Astrocyte (in vitro differentiated cells and primary cell): ENCODE measurements at regions not wholly inside any gene's neighbourhood (a gene's known extent, or its start where the extent isn't known, plus 50 kb on each side); places are given as distances from the start of the nearest gene placed in this dataset.
A peak's percentile ranks its signal among the peaks of the same experiment; 100 is the strongest.

ENCODE experiments used
- DNase-seq: peaks from one replicate; pipeline ENCODE4 v3.0.0-alpha.2; 2010; ENCODE audit warnings: low read depth
- FAIRE-seq: peaks from 2 replicates; lab custom pipeline; 2011; peaks lifted over from hg19 to GRCh38; lab: Jason Lieb, UNC
- H2AFZ ChIP-seq: 2 replicates; pipeline ENCODE4 v1.6.0; 2012; ENCODE audit warnings: low read depth, low read length, inconsistent platforms
- H3K27ac ChIP-seq: 2 replicates; pipeline ENCODE4 v1.5.1; 2011; ENCODE audit warnings: low read depth, low read length, inconsistent platforms
- H3K27me3 ChIP-seq: 2 replicates; pipeline ENCODE4 v1.6.0; 2011; ENCODE audit warnings: low read length, inconsistent platforms; ENCODE audit not compliant: insufficient read depth
- H3K36me3 ChIP-seq: 2 replicates; pipeline ENCODE4 v1.5.1; 2011; ENCODE audit warnings: low read length, inconsistent platforms; ENCODE audit not compliant: insufficient read depth
- H3K4me1 ChIP-seq: 2 replicates; pipeline ENCODE4 v1.5.1; 2011; ENCODE audit warnings: low read length, inconsistent platforms; ENCODE audit not compliant: insufficient read depth
- H3K4me2 ChIP-seq: 2 replicates; pipeline ENCODE4 v1.6.0; 2012; ENCODE audit warnings: low read length, inconsistent platforms
- H3K4me3 ChIP-seq: 2 replicates; pipeline ENCODE4 v1.5.1; 2011; ENCODE audit warnings: low read depth, mild to moderate bottlenecking, low read length, inconsistent platforms; ENCODE audit not compliant: insufficient read depth
- H3K79me2 ChIP-seq: 2 replicates; pipeline ENCODE4 v1.6.0; 2012; ENCODE audit warnings: mild to moderate bottlenecking, low read length, inconsistent platforms; ENCODE audit not compliant: insufficient read depth
- H3K9ac ChIP-seq: 2 replicates; pipeline ENCODE4 v1.6.0; 2012; ENCODE audit warnings: mild to moderate bottlenecking, low read length, inconsistent platforms
- H3K9me3 ChIP-seq: 2 replicates; pipeline ENCODE4 v1.5.1; 2012; ENCODE audit warnings: low read depth, mild to moderate bottlenecking, low read length, inconsistent platforms; ENCODE audit not compliant: insufficient read depth
- H4K20me1 ChIP-seq: 2 replicates; pipeline ENCODE4 v1.6.0; 2012; ENCODE audit warnings: low read length, inconsistent platforms; ENCODE audit not compliant: insufficient read depth
- H3K27ac Mint-ChIP-seq: one replicate; pipeline ENCODE4 v1.8.0; 2021; ENCODE audit warnings: mild to moderate bottlenecking, mixed read lengths; ENCODE audit not compliant: unreplicated experiment
- H3K27me3 Mint-ChIP-seq: one replicate; pipeline ENCODE4 v1.8.0; 2021; ENCODE audit warnings: low read depth, mixed read lengths; ENCODE audit not compliant: unreplicated experiment
- H3K36me3 Mint-ChIP-seq: one replicate; pipeline ENCODE4 v1.8.0; 2021; ENCODE audit warnings: low read depth, mixed read lengths; ENCODE audit not compliant: unreplicated experiment
- H3K4me1 Mint-ChIP-seq: one replicate; pipeline ENCODE4 v1.8.0; 2021; ENCODE audit warnings: low read depth, mixed read lengths; ENCODE audit not compliant: unreplicated experiment
- H3K4me3 Mint-ChIP-seq: one replicate; pipeline ENCODE4 v1.8.0; 2021; ENCODE audit warnings: mild to moderate bottlenecking, moderate library complexity, mixed read lengths; ENCODE audit not compliant: unreplicated experiment
- H3K9me3 Mint-ChIP-seq: one replicate; pipeline ENCODE4 v1.8.0; 2021; ENCODE audit warnings: mild to moderate bottlenecking, mixed read lengths; ENCODE audit not compliant: unreplicated experiment
- EZH2 ChIP-seq: IDR thresholded peaks from 2 replicates; pipeline ENCODE4 v1.6.1; 2012; ENCODE audit warnings: mild to moderate bottlenecking, low read length, inconsistent platforms; ENCODE audit not compliant: insufficient read depth
- TF ChIP-seq, protein P1 (sequence below): IDR thresholded peaks from 2 replicates; pipeline ENCODE4 v1.5.1; 2011; ENCODE audit warnings: low read depth, mild to moderate bottlenecking, inconsistent platforms, low read length, moderate library complexity; ENCODE audit not compliant: insufficient read depth

DNA sequence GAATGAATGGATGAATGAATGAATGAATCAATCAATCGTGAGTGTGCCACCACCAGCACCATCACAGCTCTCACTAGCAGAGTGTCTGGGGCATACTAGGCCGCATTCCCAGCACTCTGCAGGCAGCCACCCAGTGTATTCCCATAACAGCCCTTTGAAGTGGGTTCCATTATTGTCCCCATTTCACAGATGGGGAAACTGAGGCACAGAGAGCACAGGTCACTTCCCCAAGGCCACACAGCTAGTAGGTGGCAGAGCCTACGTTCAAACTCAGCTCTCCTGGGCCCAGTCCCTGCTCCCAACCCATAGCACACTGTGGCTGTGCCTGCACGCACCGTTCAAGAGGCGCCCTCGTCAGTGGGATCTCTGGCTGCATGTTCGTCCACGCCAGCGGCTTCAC, 88.1 kb downstream of the RFLNA start:
- FAIRE-seq (no peak), DNase-seq (no peak)
- Histone ChIP-seq H3K4me3 (no peak overlapping the region), H3K9ac (peak overlapping the region; percentile 62), H4K20me1 (peaks cover 83% of the 10 kb centered on the region), H3K79me2 (peaks cover 89% of the 10 kb centered on the region), H3K36me3 (peaks cover 22% of the 10 kb centered on the region), H3K4me1 (peaks cover 70% of the 10 kb centered on the region), H3K9me3 (no peaks in the 10 kb centered on the region), H2AFZ (no peak overlapping the region), H3K27ac (peak overlapping the region; percentile 89), H3K27me3 (no peaks in the 10 kb centered on the region), H3K4me2 (no peak overlapping the region)
- peaks cover 16% of the 10 kb centered on the region for H3K36me3 Mint-ChIP-seq
- H3K4me1 Mint-ChIP-seq, result peaks cover 54% of the 10 kb centered on the region
- no peaks in the 10 kb centered on the region for H3K9me3 Mint-ChIP-seq
- peak overlapping the region; percentile 94 for H3K27ac Mint-ChIP-seq
- TF ChIP-seq EZH2, result no peak
- TF ChIP-seq, protein P1, sequence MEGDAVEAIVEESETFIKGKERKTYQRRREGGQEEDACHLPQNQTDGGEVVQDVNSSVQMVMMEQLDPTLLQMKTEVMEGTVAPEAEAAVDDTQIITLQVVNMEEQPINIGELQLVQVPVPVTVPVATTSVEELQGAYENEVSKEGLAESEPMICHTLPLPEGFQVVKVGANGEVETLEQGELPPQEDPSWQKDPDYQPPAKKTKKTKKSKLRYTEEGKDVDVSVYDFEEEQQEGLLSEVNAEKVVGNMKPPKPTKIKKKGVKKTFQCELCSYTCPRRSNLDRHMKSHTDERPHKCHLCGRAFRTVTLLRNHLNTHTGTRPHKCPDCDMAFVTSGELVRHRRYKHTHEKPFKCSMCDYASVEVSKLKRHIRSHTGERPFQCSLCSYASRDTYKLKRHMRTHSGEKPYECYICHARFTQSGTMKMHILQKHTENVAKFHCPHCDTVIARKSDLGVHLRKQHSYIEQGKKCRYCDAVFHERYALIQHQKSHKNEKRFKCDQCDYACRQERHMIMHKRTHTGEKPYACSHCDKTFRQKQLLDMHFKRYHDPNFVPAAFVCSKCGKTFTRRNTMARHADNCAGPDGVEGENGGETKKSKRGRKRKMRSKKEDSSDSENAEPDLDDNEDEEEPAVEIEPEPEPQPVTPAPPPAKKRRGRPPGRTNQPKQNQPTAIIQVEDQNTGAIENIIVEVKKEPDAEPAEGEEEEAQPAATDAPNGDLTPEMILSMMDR, result no peak
- no peaks in the 10 kb centered on the region for H3K27me3 Mint-ChIP-seq
- no peak overlapping the region for H3K4me3 Mint-ChIP-seq

DNA sequence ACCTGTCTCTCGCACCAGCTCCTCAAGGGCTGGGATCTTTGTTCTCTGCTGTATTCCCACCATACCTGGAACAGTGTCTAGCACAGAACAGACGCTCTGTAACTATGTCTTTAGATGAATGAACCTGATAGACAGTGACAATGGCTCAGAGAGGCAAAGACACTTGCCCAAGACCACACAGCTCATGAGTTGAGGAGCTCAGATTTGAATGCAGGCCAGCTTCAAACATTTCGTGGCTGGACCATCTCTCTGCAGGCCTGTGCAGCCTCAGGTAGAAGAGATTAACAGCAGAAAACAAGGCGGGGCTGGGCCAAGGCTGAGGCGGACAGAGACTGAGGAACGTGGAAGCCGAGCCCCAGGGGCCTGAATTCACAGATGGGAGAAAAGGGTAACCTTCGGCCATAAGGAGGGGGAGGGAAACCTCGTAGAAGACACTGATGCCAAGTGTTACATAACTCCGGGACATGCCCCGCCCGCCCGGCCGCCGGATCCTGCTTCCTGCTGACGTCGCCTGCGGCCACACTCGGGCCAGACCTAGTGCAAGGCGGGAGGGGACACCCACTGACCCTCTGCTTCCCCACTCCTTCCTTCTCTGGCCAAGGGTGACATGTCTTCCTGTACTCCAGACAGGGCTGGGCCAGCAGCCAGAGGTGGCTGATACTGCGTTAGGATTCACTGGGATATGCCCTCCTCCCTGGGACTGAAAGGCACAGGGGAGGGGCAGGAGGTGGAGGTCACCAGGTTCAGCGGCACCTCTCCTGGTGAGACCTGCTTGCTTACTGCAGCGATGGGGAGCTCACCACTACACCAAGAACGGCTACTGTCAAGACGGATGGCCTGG, 86.8 kb downstream of the RFLNA start:
- H3K9ac ChIP-seq, result peak overlapping the region; percentile 62
- H3K36me3 Mint-ChIP-seq, result peaks cover 16% of the 10 kb centered on the region

More for the DNA sequence above, 86.8 kb downstream of the RFLNA start:
- H3K36me3 ChIP-seq, result peaks cover 29% of the 10 kb centered on the region
- no peak overlapping the region for H3K4me3 ChIP-seq
- no peak overlapping the region for H2AFZ ChIP-seq
- Mint-ChIP-seq H3K4me3 (peak overlapping the region; percentile 31), H3K4me1 (peaks cover 61% of the 10 kb centered on the region), H3K27ac (peak overlapping the region; percentile 94), H3K9me3 (no peaks in the 10 kb centered on the region), H3K27me3 (no peaks in the 10 kb centered on the region)
- peaks cover 81% of the 10 kb centered on the region for H4K20me1 ChIP-seq
- peaks cover 67% of the 10 kb centered on the region for H3K4me1 ChIP-seq
- H3K4me2 ChIP-seq, result peak overlapping the region; percentile 74
- no peaks in the 10 kb centered on the region for H3K27me3 ChIP-seq
- TF ChIP-seq, protein P1, result no peak
- TF ChIP-seq EZH2, result no peak
- H3K9me3 ChIP-seq, result no peaks in the 10 kb centered on the region
- DNase-seq, result peak; percentile 81
- H3K79me2 ChIP-seq, result peaks cover 88% of the 10 kb centered on the region
- FAIRE-seq, result no peak
- peak overlapping the region; percentile 89 for H3K27ac ChIP-seq
